HG02852 (cell line): ENCODE measurements at regions not wholly inside any gene's neighbourhood (a gene's known extent, or its start where the extent isn't known, plus 50 kb on each side); places are given as distances from the start of the nearest gene placed in this dataset.

Source experiments
- ATAC-seq: cut with Tn5 transposase; IDR thresholded peaks from one replicate; pipeline ENCODE4 v1.9.1; 2021; ENCODE audit warnings: mild to moderate bottlenecking, moderate library complexity; ENCODE audit not compliant: unreplicated experiment

- ATAC-seq = no peak
These were observed 52.8 kb downstream of the FAM43A start for GRCh38 chr3:194738254-194739093.

GRCh38 chr3:194739498-194740284 lies 54.0 kb downstream of the FAM43A start:
- ATAC-seq = no peak

DNA sequence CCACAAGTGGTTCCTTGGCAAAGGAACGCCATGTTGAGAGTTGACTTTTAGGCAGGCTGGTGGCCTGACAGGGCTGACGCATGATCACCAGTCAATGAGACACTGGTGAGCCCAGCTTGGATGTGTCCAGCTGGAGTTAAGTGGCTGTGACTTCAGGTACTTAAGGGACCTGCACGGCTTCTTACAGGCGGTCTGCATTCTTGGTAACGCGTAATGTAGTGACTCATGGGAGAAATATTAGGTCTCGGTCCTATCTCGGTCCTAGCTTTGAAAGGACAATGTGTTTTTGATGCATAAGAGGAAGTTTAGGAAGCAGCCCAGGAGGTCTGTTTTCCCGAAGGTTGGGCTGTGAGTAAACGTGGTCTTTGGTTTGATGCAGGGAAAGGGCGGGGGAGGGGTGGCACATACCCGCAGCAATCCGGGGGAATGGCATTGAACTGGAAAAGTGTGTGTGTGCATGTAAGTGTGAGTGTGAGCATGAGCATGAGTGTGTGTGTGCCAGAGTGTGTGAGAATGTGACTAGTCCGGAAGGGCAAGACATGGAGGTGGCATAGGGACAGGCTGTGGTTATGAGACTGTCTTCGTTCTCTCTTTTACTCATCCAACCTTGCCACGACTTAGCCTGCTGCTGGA lies 55.3 kb downstream of the FAM43A start:
- no peak for ATAC-seq

- ATAC-seq = no peak
These were observed 56.2 kb downstream of the FAM43A start for GRCh38 chr3:194741916-194742315.

- no peak for ATAC-seq
These were observed 59.1 kb downstream of the FAM43A start for GRCh38 chr3:194744826-194745225.

DNA sequence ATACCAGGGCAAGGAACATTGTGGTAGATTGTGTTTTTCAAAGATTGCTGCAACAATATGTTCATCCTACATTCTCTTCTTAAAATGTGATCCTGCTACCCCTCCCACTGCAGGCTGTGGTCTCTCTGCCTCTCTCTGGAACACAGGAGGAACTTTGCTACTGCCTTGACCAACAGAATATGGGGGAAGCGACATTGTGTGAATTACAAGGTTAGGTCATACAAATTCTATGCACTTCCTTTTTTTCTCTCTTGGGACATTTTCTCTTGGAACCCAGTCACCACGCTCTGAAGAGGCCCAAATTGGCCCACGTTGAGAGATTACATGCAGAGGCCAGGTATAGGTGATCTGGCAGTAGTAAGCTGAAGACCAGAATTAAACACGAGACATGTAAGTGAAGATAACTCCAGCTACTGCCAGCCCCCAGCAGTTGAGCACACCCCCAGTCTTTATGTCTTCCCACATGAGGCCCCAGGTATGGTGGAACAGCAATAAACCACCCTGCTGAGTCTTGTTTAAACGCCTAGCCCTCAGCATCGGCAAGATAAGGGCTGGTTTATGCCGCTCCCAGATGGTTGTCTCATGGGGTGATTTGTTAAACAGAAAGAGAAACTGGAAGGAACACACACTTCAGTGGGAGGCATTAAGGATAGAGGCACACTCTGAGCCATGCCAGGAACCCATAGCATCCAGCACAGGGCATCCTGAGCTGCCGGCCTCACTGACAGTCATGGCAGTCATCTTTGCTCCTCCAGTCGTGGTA lies 59.9 kb downstream of the FAM43A start:
- ATAC-seq = no peak

- ATAC-seq = no peak
These were observed 62.5 kb downstream of the FAM43A start for GRCh38 chr3:194748225-194748624.

DNA sequence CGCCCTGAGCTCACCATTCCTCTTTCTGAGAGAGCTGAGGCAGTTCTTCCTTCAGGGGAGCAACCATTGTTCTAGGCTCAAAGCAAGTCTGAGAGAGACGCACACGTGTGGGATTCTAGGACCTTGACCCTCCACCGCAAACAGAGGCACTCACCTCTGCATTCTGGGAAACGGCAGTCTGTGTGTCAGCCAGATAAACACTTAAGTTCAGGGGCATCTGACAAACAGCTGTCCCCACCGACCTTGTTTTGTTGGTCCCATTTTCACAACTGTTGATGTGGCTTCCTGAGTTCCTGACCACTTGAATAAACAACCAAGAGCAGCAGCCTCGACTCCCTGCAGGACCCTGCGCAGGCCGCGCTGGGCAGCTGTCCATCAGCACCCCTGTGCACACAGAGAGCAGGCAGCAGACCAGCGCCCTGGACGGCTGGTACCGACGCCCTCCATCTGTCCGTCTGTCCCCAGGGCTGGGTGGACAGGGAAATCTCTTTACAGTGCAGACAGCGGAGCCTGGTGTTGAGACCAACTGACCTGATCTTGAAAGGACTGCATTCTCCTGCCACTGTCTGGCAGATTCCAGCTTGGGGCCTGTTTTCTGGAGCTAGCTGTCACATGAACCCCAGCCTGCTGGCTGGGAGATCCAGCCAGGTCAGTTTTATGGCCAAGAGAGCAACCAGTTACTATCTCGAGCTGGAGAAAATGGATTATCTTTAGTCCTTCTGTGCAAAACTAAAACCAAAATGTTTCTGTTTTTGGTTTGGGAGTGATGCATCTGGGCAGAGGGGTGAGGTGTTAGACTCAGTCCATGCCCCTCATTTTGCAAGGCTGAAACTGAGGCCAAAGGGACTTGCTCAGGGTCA lies 64.2 kb downstream of the FAM43A start:
- no peak for ATAC-seq

GRCh38 chr3:194750491-194750828 lies 64.8 kb downstream of the FAM43A start:
- no peak for ATAC-seq

DNA sequence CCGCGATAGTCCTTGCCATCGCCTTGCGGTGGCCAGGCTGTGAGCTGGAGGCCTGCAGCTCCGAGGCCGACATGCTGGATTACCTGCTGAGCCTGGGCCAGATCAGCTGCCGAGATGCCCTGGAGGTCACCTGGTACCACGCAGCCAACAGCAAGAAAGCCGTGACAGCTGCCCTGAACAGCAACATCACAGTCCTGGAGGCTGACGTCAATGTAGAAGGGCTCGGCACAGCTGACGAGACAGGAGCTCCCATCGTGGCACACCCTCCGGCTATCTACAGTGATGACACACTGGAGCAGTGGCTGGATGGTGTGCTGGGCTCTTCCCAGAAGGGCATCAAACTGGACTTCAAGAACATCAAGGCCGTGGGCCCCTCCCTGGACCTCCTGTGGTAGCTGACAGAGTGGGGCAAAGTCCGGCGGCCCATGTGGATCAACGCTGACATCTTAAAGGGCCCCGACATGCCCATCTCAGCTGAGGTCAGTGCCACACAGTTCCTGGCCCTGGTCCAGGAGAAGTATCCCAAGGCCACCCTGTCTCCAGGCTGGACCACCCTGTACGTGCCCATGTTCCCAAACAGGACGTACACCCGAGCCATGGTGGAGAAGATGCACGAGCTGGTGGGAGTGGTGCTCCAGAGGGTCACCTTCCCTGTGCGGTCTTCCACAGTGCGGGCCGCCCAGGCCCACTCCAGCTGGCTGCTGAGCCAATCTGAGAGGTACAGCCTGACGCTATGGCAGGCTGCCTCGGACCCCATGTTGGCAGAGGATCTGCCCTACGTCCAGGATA lies 70.2 kb downstream of the FAM43A start:
- ATAC-seq = no peak

DNA sequence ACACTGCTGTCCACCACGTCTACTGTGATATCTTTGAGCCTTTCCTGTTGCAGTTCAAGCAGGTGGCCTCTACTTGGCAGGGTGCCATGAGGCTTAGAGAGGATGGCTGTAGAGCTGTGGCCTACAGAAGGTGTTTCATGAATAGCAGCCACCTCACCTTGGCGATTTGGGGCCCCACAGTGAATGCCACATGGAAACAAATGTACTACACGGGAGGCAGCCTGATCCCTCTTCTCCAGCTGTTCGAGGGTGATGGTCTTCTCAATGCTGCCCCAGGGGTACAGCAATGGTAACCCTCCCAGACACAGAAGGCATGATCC lies 70.7 kb downstream of the FAM43A start:
- ATAC-seq = no peak

- ATAC-seq = no peak
These were observed 71.2 kb downstream of the FAM43A start for GRCh38 chr3:194756791-194757325.

GRCh38 chr3:194757647-194758061 lies 72.0 kb downstream of the FAM43A start:
- ATAC-seq = no peak

DNA sequence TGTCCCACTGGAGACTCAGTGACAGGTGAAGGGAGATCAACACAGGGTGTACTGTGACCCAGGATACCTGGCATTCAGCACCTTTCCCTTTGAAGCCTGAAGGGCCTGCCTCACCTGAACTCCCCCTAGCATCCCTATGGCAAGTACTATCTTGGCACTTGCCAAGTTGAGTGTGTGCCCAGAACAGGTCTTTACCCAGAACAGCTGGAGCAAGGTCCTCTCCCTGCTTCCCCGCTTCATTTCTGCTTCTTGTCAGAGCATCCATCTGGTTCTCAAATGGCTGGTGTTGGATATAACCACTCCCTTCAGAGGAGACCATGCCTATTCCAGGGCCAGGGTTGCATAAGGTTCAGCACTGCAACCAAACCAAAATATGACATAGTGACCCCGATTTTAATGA lies 73.0 kb downstream of the FAM43A start:
- ATAC-seq = no peak

DNA sequence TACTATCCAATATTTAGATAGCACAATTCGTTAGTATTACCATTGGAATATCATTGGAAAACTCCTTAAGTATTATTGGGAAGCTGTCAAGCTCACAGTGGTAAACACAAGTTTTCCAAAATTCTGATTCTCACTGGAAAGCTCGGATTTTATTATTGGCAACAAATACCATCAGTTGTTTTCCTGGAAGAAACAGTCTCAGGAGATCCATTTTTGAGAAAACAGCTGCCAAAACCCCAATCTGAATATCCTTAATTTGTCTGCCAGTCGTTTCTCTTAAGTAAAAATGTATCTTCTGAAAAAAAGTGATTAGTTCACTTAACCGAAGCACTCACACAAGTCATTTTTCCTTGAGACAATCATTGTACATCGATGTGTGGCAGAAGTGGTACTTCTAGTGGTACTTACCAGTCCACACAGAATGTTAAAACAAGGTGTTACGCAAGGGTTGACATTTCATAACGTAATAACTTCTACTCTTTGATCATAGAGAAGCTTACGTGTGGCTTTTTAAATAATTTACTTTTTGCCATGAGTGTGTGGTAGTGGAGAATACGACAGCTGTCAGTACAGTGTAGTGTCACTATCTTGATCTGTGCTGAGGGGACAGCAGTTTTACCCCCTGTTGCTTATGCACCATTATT lies 74.9 kb downstream of the FAM43A start:
- ATAC-seq = no peak

GRCh38 chr3:194761384-194761783 lies 75.7 kb downstream of the FAM43A start:
- no peak for ATAC-seq

DNA sequence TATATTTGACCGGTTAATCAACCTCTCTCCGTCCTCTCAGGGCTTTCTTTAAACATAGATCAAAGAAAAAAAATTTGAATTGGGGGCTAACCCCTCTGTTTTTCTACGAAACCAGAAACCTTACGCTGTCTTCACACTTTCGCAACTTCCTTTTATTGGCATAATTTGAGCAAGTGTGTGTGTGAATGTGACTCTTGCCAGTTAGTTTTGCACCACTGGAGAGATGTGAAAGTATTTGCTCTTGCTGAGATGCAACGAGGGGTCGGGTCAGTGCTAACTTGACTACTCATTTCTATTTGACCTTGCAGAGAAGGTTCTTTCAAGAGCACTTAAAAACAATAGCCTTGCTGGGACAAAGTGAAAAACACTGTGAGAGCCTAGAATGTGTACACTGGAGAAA lies 81.2 kb downstream of the FAM43A start:
- no peak for ATAC-seq

- no peak for ATAC-seq
These were observed 81.9 kb downstream of the FAM43A start for GRCh38 chr3:194767446-194768207.
